ENCODE measurements at regions not wholly inside any gene's neighbourhood (a gene's known extent, or its start where the extent isn't known, plus 50 kb on each side); places are given as distances from the start of the nearest gene placed in this dataset.
"Not testable (repeated sequence)": the region's sequence is repeated elsewhere in the genome, so short reads cannot be mapped to it uniquely, and the experiment has no call there.

- DNase-seq, result no peak
Observed at GRCh38 chr18:1435487-1435886, 530.8 kb downstream of the ADCYAP1 start.

DNA sequence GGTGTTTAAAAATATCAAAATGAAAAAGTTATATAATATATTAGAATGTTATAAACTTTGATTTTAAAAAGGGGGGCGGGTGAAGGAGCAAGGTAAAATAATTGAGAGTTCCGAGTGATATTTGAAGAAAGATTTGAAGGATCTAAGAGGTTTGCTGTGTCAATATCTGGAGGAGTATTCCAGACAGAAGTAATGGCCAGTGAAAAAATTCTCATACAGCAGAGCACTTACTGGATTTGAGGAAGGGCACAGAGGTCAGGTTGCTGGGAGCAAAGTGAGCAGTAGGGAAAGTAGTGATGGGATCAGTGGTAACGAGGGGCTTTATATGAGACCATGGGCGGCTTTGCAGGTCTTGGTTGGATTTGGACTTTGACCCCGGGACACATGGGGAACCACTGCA lies 531.5 kb downstream of the ADCYAP1 start:
- no peak for DNase-seq

DNA sequence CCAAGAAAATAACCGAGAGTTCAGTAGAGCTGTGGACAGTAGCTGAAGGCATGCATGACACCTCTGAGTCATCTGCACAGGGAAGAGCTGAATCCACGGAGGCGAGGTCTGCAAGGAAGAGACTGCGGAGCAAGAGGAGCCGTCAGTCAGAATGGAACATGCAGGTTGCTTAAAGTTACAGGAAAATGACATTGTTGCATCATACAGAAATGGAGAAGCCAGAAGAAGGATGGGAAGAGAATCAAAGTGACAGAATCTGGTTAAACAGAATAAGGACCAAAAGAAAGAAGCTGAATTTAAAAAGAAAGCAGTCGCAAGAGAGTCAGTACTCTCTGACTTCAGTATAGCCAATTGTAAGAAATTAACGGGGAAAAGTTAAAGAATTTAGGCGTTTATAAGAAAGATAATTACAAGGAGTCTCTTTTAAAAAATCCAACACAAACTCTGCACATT lies 533.8 kb downstream of the ADCYAP1 start:
- no peak for DNase-seq

- DNase-seq, result no peak
Observed at GRCh38 chr18:1438967-1439366, 534.3 kb downstream of the ADCYAP1 start.

DNA sequence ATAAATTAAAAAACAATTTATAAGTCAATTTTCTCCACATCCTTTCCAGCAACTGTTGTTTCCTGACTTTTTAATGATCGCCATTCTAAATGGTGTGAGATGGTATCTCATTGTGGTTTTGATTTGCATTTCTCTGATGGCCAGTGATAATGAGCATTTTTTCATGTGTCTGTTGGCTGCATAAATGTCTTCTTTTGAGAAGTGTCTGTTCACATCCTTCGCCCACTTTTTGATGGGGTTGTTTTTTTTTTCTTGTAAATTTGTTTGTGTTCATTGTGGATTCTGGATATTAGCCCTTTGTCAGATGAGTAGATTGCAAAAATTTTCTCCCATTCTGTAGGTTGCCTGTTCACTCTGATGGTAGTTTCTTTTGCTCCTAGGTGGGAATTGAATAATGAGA lies 539.4 kb downstream of the ADCYAP1 start:
- not testable (repeated sequence) for DNase-seq

DNA sequence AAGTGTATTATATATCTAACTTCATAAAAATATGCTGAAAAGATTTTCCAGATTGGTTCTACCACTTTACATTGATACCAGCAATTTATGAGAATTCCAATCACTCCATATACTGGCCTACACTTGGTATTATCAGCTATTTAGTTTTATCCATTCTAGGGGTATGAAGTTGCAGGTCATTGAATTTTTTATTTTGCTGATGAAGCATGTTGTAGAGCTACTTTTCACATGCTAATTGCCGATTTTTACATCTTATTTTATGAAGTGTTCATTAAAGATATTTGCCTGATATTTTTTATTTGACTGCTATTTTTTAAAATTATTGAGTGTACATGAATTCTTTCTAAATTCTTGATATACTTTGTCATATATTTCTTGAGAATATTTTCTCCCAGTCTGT lies 542.1 kb downstream of the ADCYAP1 start:
- no peak for DNase-seq

DNA sequence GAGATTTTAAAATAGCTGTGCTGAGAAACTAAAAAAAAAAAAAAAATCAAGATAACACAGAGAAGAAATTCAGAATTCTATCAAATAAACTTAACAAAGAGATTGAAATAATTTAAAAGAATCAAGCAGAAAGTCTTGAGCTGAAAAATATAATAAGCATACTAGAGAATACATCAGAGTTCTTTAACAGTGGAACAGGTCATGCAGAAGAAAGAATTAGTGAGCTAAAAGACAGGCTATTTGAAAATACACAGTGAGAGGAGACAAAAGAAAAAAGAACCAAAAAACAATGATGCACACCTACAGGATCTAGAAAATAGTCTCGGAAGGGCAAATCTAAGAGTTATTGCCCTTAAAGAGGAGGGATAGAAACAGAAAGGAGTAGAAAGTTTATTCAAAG lies 548.1 kb downstream of the ADCYAP1 start:
- no peak for DNase-seq

DNA sequence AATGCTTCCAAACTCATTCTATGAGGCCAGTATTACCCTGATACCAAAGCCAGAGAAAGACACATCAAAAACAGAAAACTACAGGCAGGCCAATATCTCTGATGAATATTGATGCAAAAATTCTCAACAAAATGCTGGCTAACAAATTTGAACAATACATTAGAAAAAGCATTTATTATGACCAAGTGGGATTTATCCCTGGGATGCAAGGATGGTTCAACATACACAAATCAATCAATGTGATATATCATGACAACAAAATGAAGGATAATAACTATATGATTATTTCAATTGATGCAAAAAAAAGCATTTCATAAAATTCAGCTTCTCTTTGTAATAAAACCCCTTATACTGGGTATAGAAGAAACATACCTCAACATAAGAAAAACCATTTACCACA lies 550.9 kb downstream of the ADCYAP1 start:
- no peak for DNase-seq

DNA sequence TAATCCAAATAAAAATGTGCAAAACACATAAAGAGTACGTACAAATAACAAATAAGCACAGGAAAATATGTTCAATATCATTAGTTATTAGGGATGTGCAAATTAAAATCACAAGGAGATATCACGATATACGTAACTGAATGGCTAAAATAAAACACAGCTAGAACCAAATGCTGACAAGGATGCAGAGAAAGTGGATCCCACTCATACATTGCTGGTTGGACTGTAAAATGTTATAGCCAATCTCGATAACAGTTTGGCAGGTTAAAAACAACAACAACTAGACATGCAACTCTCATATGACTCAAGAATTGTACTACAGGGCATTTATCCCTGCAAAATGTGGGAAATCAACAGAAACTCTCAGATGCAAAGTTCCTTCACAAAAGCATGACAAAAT lies 553.9 kb downstream of the ADCYAP1 start:
- DNase-seq, result no peak

- DNase-seq, result no peak
Observed at GRCh38 chr18:1463981-1464380, 559.3 kb downstream of the ADCYAP1 start.

- DNase-seq, result no peak
Observed at GRCh38 chr18:1464444-1465217, 560.0 kb downstream of the ADCYAP1 start.

DNA sequence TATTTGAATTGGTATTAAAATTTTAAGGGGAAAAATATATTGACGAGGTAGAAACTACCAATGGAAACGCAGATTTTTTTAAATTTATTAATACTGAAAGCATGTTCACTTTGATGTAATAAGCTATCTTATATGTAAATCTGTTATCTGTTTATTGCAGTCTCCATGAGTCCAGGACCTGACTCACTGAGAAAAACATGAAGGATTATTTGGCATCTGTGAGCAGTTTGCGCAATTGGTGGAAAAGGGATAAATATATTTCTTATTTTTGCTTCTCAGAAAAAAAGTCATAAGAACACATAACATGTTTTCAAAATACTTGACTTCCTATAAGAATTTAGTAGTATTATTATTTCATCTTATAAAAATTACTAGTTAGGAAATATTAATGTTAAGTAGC lies 561.4 kb downstream of the ADCYAP1 start:
- no peak for DNase-seq

DNA sequence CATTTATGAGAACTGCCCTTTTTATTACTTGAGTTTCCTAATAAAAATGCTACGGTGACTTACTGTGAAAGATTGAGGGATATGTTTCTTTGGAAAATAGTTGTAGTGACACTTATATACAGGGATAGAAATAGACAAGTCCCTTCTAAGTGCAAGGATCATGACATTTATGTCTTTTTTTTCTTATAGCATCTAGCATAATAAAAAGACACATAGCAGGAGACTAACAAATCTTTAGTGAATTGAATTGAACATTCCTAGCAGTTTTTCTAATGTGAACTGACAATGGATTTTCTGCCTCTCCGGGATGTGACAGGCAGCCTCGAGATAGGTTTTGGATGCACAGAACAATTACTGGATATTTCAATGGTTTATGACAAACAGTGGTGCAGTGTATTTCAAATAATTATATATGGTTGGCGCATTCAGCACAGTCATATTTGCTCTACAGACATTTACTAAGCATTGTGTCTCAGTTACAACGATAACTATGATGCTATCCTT lies 562.8 kb downstream of the ADCYAP1 start:
- no peak for DNase-seq

DNA sequence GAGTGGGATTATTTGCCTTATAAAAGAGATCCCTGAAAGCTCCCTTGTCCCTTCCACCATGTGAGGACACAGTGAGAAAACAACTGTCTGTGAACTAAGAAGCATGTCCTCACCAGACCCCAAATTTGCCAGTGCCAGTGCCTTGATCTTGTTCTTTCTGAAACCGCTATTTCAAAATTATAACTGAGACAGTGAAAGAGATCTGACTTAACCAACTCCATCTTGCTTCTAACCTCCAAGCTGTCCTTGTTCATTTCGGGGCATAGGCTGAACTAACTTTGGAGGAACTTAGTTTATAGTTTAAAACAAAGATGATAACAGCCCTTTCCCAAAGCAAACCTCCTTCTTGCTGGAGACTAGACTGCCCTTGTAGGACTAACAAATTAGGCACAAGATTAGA lies 563.9 kb downstream of the ADCYAP1 start:
- no peak for DNase-seq

DNA sequence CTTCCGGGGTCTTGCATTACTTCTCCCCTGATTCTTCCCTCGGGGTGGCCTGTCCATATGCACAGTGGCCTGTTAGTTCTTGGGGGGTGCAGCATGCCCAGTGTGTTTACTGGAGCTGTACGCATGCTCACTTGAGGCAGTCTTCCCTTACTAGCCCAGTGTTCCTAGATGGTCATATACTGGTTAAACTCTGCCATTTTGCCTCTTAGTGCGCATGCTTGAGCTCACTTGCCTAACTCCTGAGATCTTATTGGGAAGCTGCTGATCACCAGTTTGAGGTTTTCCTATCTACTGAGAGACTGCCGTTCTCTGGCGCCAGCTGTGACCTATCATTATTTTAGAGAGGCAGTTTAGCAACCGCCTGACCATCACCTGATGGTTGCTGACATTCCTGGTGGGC lies 571.2 kb downstream of the ADCYAP1 start:
- no peak for DNase-seq

- DNase-seq, result no peak
Observed at GRCh38 chr18:1480309-1480708, 575.6 kb downstream of the ADCYAP1 start.

GRCh38 chr18:1481577-1481976 lies 576.9 kb downstream of the ADCYAP1 start:
- DNase-seq, result no peak

DNA sequence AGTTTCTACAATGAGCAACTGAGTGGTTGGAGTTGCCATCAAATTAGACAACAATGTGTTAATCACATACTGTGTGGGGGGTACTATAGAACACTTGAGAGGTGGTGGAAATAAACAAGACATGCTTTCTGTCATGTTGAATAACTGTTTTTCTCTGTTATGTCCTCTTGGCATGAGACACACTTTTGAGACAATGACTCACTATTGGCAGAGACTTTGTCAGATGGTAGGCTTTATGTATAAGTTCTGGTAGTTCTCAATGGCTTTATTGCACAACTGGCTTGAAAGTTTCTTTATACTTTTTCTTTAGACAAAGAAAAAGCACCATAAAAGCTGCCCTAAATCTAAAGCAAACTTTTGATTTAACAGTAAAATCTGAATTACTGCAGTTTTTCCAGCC lies 578.7 kb downstream of the ADCYAP1 start:
- no peak for DNase-seq

- DNase-seq, result no peak
Observed at GRCh38 chr18:1487457-1487856, 582.8 kb downstream of the ADCYAP1 start.

DNA sequence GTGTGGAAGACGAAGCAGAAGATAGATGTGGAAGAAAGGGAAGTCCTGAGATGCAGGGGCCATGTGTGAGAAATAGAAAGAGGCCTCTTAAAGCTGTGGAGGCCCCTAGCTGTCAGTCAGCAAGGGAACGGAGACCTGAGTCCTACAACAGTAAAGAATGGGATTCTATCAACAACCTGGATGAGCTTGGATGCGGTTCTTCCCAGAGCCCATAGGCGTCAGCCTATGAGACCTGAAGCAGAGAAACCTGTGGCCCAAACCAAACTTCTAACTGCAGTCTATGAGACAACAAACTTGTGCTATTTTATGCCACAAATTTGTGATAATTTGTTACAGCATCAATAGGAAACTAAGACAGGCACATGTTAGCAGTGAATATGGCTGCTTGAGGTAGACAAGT lies 583.7 kb downstream of the ADCYAP1 start:
- DNase-seq, result no peak

- DNase-seq, result no peak
Observed at GRCh38 chr18:1488957-1489356, 584.3 kb downstream of the ADCYAP1 start.

GRCh38 chr18:1495387-1495786 lies 590.7 kb downstream of the ADCYAP1 start:
- no peak for DNase-seq

DNA sequence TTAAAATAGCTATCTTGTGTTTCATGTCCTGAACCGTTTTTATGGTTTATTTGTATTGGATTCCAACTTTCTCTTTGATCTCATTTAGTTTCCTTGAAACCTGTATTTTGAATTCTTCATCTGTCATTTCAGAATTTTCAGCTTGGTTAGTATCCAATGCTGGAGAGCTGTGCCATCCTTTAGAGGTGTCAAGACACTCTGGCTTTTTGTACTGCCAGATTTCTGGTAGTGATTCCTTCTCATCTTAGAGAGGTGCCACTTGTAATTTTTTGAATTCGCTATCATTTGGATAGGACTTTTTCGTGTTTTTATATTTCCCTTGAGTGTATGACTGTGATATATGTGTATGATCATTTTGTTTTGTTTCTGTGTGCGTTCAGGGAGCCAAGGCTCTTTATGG lies 591.4 kb downstream of the ADCYAP1 start:
- DNase-seq, result no peak

DNA sequence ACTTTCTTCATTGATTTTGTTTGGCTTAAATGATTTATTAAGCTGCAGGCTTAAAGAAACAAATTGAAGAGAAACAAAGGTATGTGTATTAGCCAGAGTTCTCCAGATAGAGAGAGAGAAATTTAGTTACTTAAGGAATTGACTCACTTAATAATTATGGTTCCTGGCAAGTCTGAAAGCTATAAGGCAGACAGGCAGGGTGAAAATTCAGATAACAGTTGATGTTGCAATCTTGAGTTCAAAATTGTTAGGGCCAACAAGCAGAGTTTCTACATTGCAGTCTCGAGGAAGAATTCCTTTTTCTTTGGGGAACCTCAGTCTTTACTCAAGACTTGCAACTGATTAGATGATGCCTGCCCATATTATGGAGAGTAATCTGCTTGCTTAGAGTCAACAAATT lies 593.5 kb downstream of the ADCYAP1 start:
- DNase-seq, result no peak

GRCh38 chr18:1499265-1499664 lies 594.6 kb downstream of the ADCYAP1 start:
- DNase-seq, result no peak

All from activated CD4-positive, alpha-beta T cell treated with anti-CD3 and anti-CD28 coated beads for 4 hours (primary cell).